NCI-H82 treated with DMSO at 0.1 percent for 48 hours (cell line): ENCODE measurements at regions not wholly inside any gene's neighbourhood (a gene's known extent, or its start where the extent isn't known, plus 50 kb on each side); places are given as distances from the start of the nearest gene placed in this dataset.

Source experiments
- DNase-seq: peaks from one replicate; lab custom pipeline; 2025; ENCODE audit not compliant: unreplicated experiment; lab: John Stamatoyannopoulos, UW

- DNase-seq = no peak
These were observed 136.6 kb downstream of the PIK3R1 start for GRCh38 chr5:68352166-68352565.

GRCh38 chr5:68353605-68354004 is 138.0 kb downstream of the PIK3R1 start:
- DNase-seq = no peak

- no peak for DNase-seq
These were observed 138.8 kb downstream of the PIK3R1 start for GRCh38 chr5:68354315-68354714.

- DNase-seq = no peak
These were observed 140.7 kb downstream of the PIK3R1 start for GRCh38 chr5:68356216-68356615.

- no peak for DNase-seq
These were observed 141.1 kb downstream of the PIK3R1 start for GRCh38 chr5:68356623-68357022.

- no peak for DNase-seq
These were observed 144.1 kb downstream of the PIK3R1 start for GRCh38 chr5:68359699-68360098.

GRCh38 chr5:68362331-68362730 is 146.8 kb downstream of the PIK3R1 start:
- no peak for DNase-seq

- no peak for DNase-seq
These were observed 150.3 kb downstream of the PIK3R1 start for GRCh38 chr5:68365889-68366288.

GRCh38 chr5:68367287-68367686 is 151.7 kb downstream of the PIK3R1 start:
- no peak for DNase-seq

- no peak for DNase-seq
These were observed 152.2 kb downstream of the PIK3R1 start for GRCh38 chr5:68367717-68368116.

GRCh38 chr5:68368311-68369022 is 152.9 kb downstream of the PIK3R1 start:
- DNase-seq = no peak

- no peak for DNase-seq
These were observed 153.4 kb downstream of the PIK3R1 start for GRCh38 chr5:68369023-68369359.

GRCh38 chr5:68369457-68370125 is 154.0 kb downstream of the PIK3R1 start:
- no peak for DNase-seq

GRCh38 chr5:68370196-68370595 is 154.6 kb downstream of the PIK3R1 start:
- no peak for DNase-seq

GRCh38 chr5:68371607-68372006 is 156.1 kb downstream of the PIK3R1 start:
- no peak for DNase-seq

- no peak for DNase-seq
These were observed 156.6 kb downstream of the PIK3R1 start for GRCh38 chr5:68372161-68372560.

- no peak for DNase-seq
These were observed 157.5 kb downstream of the PIK3R1 start for GRCh38 chr5:68373050-68373449.

- DNase-seq = no peak
These were observed 159.4 kb downstream of the PIK3R1 start for GRCh38 chr5:68374796-68375518.

GRCh38 chr5:68375540-68375939 is 160.0 kb downstream of the PIK3R1 start:
- DNase-seq = no peak

GRCh38 chr5:68376935-68377334 is 161.4 kb downstream of the PIK3R1 start:
- DNase-seq = no peak

GRCh38 chr5:68377733-68378132 is 162.2 kb downstream of the PIK3R1 start:
- DNase-seq = no peak

GRCh38 chr5:68378204-68378820 is 162.8 kb downstream of the PIK3R1 start:
- DNase-seq = no peak
